ENCODE measurements at regions not wholly inside any gene's neighbourhood (a gene's known extent, or its start where the extent isn't known, plus 50 kb on each side); places are given as distances from the start of the nearest gene placed in this dataset.
A peak's percentile ranks its signal among the peaks of the same experiment; 100 is the strongest.
"Not testable (repeated sequence)": the region's sequence is repeated elsewhere in the genome, so short reads cannot be mapped to it uniquely, and the experiment has no call there.

- no peak for DNase-seq
These were observed 924.3 kb upstream of the CDH10 start for GRCh38 chr5:25568989-25569625.

GRCh38 chr5:25568294-25568693, 923.5 kb upstream of the CDH10 start:
- DNase-seq = no peak

GRCh38 chr5:25567881-25568280, 923.1 kb upstream of the CDH10 start:
- DNase-seq = no peak

- DNase-seq = no peak
These were observed 917.9 kb upstream of the CDH10 start for GRCh38 chr5:25562656-25563055.

GRCh38 chr5:25554077-25554476, 909.3 kb upstream of the CDH10 start:
- no peak for DNase-seq

- peak in 1 of 2 experiments; percentile 16 for DNase-seq
These were observed 908.2 kb upstream of the CDH10 start for GRCh38 chr5:25552871-25553481.

GRCh38 chr5:25550793-25551192, 906.0 kb upstream of the CDH10 start:
- no peak for DNase-seq

GRCh38 chr5:25544652-25545249, 900.0 kb upstream of the CDH10 start:
- DNase-seq = peak in 1 of 2 experiments; percentile 57

GRCh38 chr5:25540628-25541027, 895.9 kb upstream of the CDH10 start:
- no peak for DNase-seq

GRCh38 chr5:25539536-25539935, 894.8 kb upstream of the CDH10 start:
- no peak for DNase-seq

GRCh38 chr5:25536461-25536860, 891.7 kb upstream of the CDH10 start:
- not testable (repeated sequence) for DNase-seq

- DNase-seq = peak; percentile 15 to 68
These were observed 871.4 kb upstream of the CDH10 start for GRCh38 chr5:25516141-25516540.

GRCh38 chr5:25515525-25515924, 870.7 kb upstream of the CDH10 start:
- no peak for DNase-seq

- not testable (repeated sequence) for DNase-seq
These were observed 865.9 kb upstream of the CDH10 start for GRCh38 chr5:25510692-25511091.

GRCh38 chr5:25508011-25508410, 863.2 kb upstream of the CDH10 start:
- DNase-seq = not testable (repeated sequence)

- DNase-seq = no peak
These were observed 855.9 kb upstream of the CDH10 start for GRCh38 chr5:25500635-25501034.

- no peak for DNase-seq
These were observed 845.2 kb upstream of the CDH10 start for GRCh38 chr5:25489834-25490538.

- DNase-seq = no peak
These were observed 843.3 kb upstream of the CDH10 start for GRCh38 chr5:25488119-25488518.

- DNase-seq = no peak
These were observed 839.6 kb upstream of the CDH10 start for GRCh38 chr5:25484391-25484790.

- no peak for DNase-seq
These were observed 836.7 kb upstream of the CDH10 start for GRCh38 chr5:25481463-25481862.

GRCh38 chr5:25459082-25459481, 814.3 kb upstream of the CDH10 start:
- DNase-seq = no peak

- DNase-seq = no peak
These were observed 813.9 kb upstream of the CDH10 start for GRCh38 chr5:25458628-25459027.

- no peak for DNase-seq
These were observed 808.7 kb upstream of the CDH10 start for GRCh38 chr5:25453500-25453899.

GRCh38 chr5:25451294-25451693, 806.5 kb upstream of the CDH10 start:
- DNase-seq = no peak
